BLaER1 treated with 17β-estradiol and CSF1 and Interleukin-3, amounts not matched to agents 10 nM and 100 nM (cell line): ENCODE measurements at regions not wholly inside any gene's neighbourhood (a gene's known extent, or its start where the extent isn't known, plus 50 kb on each side); places are given as distances from the start of the nearest gene placed in this dataset.

Experiments
- H3K27ac ChIP-seq, 11 experiments: shearing (Covaris generic); formaldehyde crosslinking; 2 replicates each; pipeline ENCODE4 v1.8.1; 2022
- H3K27me3 ChIP-seq, 11 experiments: shearing (Covaris generic); formaldehyde crosslinking; 2 replicates each; pipeline ENCODE4 v1.8.1; 2022
- H3K36me3 ChIP-seq, 11 experiments: shearing (Covaris generic); formaldehyde crosslinking; 2 replicates each; pipeline ENCODE4 v1.8.1; 2022
- H3K4me1 ChIP-seq, 10 experiments: shearing (Covaris generic); formaldehyde crosslinking; 2 replicates each; pipeline ENCODE4 v1.8.1; 2022
- H3K4me2 ChIP-seq, 11 experiments: shearing (Covaris generic); formaldehyde crosslinking; 2 replicates each; pipeline ENCODE4 v1.8.1; 2022
- H3K4me3 ChIP-seq, 10 experiments: shearing (Covaris generic); formaldehyde crosslinking; 2 replicates each; pipeline ENCODE4 v1.8.1; 2022
- H3K9ac ChIP-seq, 11 experiments: shearing (Covaris generic); formaldehyde crosslinking; 2 replicates each; pipeline ENCODE4 v1.8.1; 2022
- H3K9me3 ChIP-seq, 11 experiments: shearing (Covaris generic); formaldehyde crosslinking; replicated peaks in 1 of 11; 2 replicates each; pipeline ENCODE4 v1.8.1; 2022
- H4K20me1 ChIP-seq, 11 experiments: shearing (Covaris generic); formaldehyde crosslinking; 2 replicates each; pipeline ENCODE4 v1.8.1; 2022
- Cebpa-rat ChIP-seq, 11 experiments: shearing (Covaris generic); IDR thresholded peaks; 2 replicates each; pipeline ENCODE4 v1.8.1; 2022

DNA sequence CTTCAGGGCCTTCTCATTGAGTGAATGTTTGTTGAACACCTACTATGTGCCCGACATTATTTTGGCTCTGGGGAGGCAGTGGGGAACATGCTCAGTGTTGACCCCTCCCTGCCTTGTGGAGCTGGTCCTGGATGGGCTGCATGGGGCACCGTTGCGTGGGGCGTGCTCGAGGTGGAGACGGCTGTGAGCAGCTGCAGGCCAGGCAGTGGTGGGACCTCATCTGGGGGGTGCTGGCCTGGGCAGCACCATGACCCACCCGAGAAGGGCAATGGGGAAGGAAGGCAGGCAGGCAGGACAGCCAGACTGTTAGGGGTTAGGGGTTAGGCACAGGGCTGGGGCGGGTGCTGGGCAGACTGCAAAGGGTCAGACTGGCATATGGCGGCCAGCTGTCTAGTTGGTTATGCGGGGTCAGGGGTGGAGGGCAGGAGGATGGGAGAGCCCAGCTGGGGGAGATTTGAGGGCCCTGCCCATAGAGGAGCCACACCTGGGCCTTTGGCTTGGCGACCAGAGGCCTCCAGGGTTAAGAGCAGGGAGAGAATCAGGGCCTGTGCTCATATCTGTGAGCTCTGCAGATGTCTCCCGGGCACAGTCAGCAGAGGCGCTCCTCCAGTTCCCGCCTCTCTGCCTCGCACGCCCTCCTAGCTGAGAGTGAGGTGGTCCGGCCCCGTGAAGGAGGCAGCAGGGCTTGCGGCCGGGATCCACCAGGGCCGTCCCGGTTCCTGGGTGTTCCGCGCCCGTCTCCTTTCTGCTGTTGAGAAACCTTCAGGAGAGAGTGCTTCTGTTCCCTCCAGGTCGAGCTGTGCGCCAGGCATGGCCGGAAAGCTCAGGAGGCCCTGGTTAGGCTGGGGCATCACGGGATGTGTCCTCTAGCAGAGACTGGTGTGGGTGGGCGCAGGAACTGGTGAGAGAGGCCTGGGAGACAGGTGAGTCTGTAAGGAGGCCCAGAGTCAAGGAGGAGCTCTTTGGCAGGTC lies 73.3 kb downstream of the RGS12 start:
- H3K4me3 ChIP-seq: no peak overlapping the region
- H3K9me3 ChIP-seq: no peaks in the 10 kb centered on the region
- H3K36me3 ChIP-seq: no peaks in the 10 kb centered on the region
- H3K4me1 ChIP-seq: peaks cover 74 to 100% (median 100%) of the 10 kb centered on the region in 10 experiments
- H3K4me2 ChIP-seq: peak overlapping the region; percentile 53 to 99 (median 91); a peak in 20 of 22 replicates
- TF ChIP-seq Cebpa-rat (IDR thresholded peaks at IDR 0.05): no peak
- peaks cover 8 to 100% (median 95%) of the 10 kb centered on the region in 11 experiments; a peak in 20 of 22 replicates for H4K20me1 ChIP-seq
- H3K27ac ChIP-seq: peak overlapping the region in 6 of 11 experiments; percentile 3 to 79 (median 23); a peak in 4 of 22 replicates
- H3K9ac ChIP-seq: peak overlapping the region in 5 of 11 experiments; percentile 7 to 62 (median 60); a peak in 8 of 22 replicates
- H3K27me3 ChIP-seq: peaks cover 0 to 68% (median 0%) of the 10 kb centered on the region in 11 experiments; a peak in 5 of 22 replicates

DNA sequence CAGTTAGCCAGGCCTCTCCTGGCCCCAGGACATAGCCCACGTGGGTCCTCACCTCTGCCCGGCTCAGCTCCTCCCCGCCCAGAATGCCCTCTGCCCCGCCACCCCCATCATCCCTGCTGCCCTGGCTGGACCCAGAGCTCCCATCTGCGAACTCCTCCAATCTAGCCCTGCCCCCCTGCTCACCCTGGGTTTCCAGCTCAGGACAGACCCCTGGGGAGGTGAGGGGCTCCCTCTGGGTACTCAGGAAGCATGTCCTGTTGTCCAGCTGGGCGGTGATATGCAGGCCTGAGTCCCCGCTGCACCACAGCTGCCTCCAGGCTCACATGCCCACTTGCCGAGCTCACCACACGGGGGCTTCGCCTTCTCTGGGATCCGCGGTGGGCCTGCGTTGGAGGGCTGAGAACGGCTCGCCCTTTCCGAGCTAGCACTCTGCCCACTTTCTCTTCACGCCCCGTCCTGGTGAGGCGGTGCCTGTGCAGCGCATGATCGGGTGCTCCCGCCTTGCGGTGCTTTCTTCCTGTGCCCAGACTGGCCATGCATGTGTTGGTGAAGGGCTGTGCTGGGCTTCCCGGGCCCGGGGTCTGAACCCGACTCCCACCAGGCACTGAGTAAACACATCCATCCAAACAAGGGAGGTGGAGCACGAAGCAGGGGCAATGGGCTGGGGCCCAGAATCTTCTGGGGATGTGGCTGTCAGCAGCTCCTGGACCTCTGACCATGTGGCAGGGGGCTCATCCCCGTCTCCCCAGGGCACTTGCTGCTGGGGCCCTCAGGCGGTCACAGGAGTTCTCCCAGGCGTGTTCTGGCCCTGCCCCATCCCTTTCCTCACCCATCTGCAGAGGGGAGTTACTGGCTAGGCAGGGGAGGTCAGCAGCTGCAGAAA lies 74.3 kb downstream of the RGS12 start:
- Histone ChIP-seq H4K20me1 (peaks cover 14 to 100% (median 96%) of the 10 kb centered on the region in 11 experiments; a peak in 20 of 22 replicates), H3K27me3 (peaks cover 0 to 68% (median 0%) of the 10 kb centered on the region in 11 experiments; a peak in 5 of 22 replicates), H3K4me2 (peak overlapping the region; percentile 53 to 99 (median 91)), H3K9me3 (no peaks in the 10 kb centered on the region), H3K4me1 (peaks cover 81 to 100% (median 100%) of the 10 kb centered on the region in 10 experiments), H3K9ac (peak overlapping the region in 7 of 11 experiments; percentile 7 to 62 (median 59); a peak in 11 of 22 replicates), H3K4me3 (no peak overlapping the region), H3K36me3 (no peaks in the 10 kb centered on the region), H3K27ac (peak overlapping the region in 7 of 11 experiments; percentile 3 to 79 (median 33); a peak in 8 of 22 replicates)
- no peak for TF ChIP-seq Cebpa-rat (IDR thresholded peaks at IDR 0.05)

DNA sequence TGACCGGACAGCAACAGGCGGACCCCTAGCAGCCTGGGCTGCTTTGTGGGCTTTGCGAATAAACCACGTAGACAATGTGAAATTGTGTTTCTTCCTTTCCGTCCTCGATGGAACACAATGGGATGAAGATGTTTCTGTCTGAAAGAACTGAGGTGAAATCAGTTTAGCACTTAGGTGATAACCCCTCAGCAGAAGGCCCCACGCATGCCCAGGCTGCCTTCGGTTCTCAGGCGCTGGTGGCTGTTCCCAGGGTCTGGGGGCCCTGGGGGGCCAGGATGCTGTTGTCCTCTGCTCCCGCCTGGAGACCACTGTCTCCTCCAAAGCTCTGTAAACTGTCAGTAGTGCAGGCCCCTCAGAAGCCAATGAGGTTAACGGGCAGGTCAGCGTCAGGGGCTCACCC lies 73.9 kb upstream of the HGFAC start:
- no peaks in the 10 kb centered on the region for H3K9me3 ChIP-seq
- peak overlapping the region in 6 of 11 experiments; percentile 39 to 63 (median 60); a peak in 10 of 22 replicates for H3K9ac ChIP-seq
- H3K36me3 ChIP-seq: no peaks in the 10 kb centered on the region
- peaks cover 16 to 100% (median 98%) of the 10 kb centered on the region in 11 experiments; a peak in 20 of 22 replicates for H4K20me1 ChIP-seq
- no peak overlapping the region for H3K4me3 ChIP-seq
- peaks cover 84 to 100% (median 100%) of the 10 kb centered on the region in 10 experiments for H3K4me1 ChIP-seq
- H3K27ac ChIP-seq: peak overlapping the region in 6 of 11 experiments; percentile 11 to 79 (median 28); a peak in 9 of 22 replicates
- H3K27me3 ChIP-seq: peaks cover 0 to 70% (median 0%) of the 10 kb centered on the region in 11 experiments; a peak in 5 of 22 replicates
- H3K4me2 ChIP-seq: peak overlapping the region; percentile 53 to 99 (median 91)
- no peak for TF ChIP-seq Cebpa-rat (IDR thresholded peaks at IDR 0.05)

DNA sequence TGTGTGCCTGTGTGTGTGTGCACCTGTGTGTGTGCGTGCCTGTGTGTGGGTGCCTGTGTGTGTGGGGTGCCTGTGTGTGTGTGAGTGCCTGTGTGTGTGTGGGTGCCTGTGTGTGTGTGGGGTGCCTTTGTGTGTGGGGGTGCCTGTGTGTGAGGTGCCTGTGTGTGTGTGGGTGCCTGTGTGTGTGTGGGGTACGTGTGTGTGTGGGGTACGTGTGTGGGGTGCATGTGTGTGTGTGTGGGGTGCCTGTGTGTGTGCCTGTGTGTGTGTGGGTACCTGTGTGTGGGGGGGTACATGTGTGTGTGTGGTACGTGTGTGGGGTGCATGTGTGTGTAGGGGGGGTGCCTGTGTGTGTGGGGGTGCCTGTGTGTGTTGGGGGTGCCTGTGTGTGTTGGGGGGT lies 73.4 kb upstream of the HGFAC start:
- TF ChIP-seq Cebpa-rat (IDR thresholded peaks at IDR 0.05): no peak
- Histone ChIP-seq H3K27me3 (peaks cover 0 to 65% (median 0%) of the 10 kb centered on the region in 11 experiments; a peak in 5 of 22 replicates), H3K27ac (peak overlapping the region in 6 of 11 experiments; percentile 13 to 79 (median 42); a peak in 5 of 22 replicates), H3K4me2 (peak overlapping the region; percentile 82 to 99 (median 91)), H3K9me3 (no peaks in the 10 kb centered on the region), H4K20me1 (peaks cover 16 to 100% (median 99%) of the 10 kb centered on the region in 11 experiments; a peak in 20 of 22 replicates), H3K9ac (peak overlapping the region in 7 of 11 experiments; percentile 45 to 66 (median 61); a peak in 11 of 22 replicates), H3K36me3 (0 out of 22 replicates have a peak, but pooled peaks cover 0 to under 1% (median 0%) of the 10 kb centered on the region in 11 experiments), H3K4me3 (peak overlapping the region in 1 of 10 experiments; percentile 47; a peak in 1 of 20 replicates), H3K4me1 (peaks cover 83 to 100% (median 99%) of the 10 kb centered on the region in 10 experiments)

DNA sequence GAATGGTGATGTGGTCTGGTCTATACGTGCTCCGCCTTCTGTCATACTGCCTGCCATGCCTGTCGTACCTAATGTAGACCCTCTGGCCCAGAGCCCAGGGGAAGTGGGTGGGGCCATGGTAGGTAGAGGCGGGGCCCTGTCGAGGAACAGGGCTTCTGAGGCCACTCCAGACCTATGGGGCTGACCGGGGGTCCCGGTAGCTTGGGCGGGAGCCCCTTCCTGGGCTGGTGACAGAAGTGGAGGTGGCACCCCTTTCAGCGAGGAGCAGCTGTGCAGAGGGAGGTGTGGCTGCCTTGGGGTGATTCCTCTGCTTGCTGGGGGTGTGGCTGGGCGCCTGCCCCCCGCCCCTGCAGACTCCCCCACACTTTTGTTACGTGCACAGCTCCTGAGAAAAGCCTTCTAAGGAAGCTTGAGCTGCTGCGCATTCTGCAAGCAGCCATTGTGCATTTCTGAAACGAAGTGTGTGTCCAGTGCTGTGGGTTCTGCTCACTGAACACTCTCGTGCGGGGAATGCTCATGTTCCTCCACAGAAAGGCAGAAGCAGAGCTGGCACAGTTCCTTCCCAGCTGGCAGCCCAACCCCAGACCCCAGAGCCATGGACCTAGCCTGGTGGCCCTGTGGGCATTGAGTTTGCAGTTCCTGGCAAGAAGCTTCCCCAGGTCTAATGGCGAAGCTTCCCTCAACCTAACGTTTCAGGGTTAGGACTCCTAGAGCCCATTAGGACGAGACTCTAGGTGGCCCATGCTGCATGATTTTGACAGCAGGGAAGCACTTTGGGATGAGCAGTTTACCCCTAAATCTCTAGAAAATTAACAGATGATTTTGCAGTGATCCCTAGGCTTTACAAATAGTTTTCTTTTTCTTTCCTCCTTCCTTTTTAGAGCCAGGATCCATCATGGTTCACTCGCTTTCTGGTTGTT lies 72.7 kb upstream of the HGFAC start:
- Histone ChIP-seq H3K36me3 (peaks cover 0 to 8% (median 3%) of the 10 kb centered on the region in 11 experiments; a peak in 7 of 22 replicates), H3K27me3 (peaks cover 0 to 63% (median 0%) of the 10 kb centered on the region in 11 experiments; a peak in 5 of 22 replicates), H3K9me3 (no peaks in the 10 kb centered on the region), H3K9ac (peak overlapping the region; percentile 4 to 66 (median 48); a peak in 20 of 22 replicates), H3K4me3 (peak overlapping the region; percentile 31 to 65 (median 49); a peak in 19 of 20 replicates), H3K4me2 (peak overlapping the region; percentile 82 to 99 (median 91)), H3K4me1 (peaks cover 83 to 100% (median 99%) of the 10 kb centered on the region in 10 experiments), H3K27ac (peak overlapping the region in 9 of 11 experiments; percentile 37 to 79 (median 53); a peak in 17 of 22 replicates), H4K20me1 (peaks cover 16 to 100% (median 99%) of the 10 kb centered on the region in 11 experiments; a peak in 20 of 22 replicates)
- no peak for TF ChIP-seq Cebpa-rat (IDR thresholded peaks at IDR 0.05)

DNA sequence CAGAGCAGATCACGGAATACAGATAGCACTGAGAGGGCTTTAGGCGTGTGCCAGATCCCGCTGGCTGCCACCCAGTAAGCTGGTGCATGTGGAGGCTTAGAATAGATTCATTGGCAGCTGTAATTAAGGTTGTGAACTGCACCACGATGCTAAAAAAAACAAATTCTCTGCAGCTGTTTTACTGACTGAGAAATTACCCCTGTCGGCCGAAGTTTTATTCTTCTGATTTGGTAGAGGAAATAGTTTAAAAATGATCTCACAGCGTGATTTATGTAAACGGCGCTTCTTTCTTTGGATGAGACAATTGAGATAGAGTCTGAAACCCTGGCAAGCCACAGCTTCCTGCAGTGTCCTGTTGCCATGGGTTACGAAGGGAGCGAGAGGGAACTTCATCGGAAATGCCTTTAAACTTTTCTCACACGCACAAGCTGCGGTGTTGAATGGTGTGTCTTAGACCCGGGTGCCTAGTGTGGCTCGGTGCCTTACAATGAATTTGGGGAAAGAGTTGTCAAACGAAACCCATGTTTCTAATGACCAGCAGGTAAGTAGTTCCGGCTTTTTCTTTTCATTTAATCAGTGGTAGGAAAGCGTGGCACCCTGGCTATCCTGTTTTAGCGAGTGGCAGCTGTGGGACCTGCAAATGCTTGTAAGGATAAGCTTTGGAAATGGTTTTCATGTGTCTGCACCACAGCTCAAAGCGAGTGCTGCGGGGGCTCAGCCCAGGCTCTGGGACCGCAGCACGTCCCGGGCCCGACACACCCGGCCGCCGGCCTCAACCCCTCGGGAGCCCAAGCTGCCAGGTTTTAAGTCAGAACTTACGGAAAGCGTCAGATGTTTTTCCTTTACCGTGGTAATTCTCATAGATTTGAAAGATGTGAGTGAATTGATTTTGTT lies 71.7 kb upstream of the HGFAC start:
- Histone ChIP-seq H3K36me3 (peaks cover 0 to 17% (median 10%) of the 10 kb centered on the region in 11 experiments; a peak in 12 of 22 replicates), H3K4me1 (peaks cover 84 to 100% (median 99%) of the 10 kb centered on the region in 10 experiments), H3K4me3 (peak overlapping the region; percentile 31 to 65 (median 49); a peak in 19 of 20 replicates), H3K27me3 (peaks cover 0 to 63% (median 0%) of the 10 kb centered on the region in 11 experiments; a peak in 5 of 22 replicates), H3K9ac (peak overlapping the region; percentile 4 to 66 (median 48); a peak in 20 of 22 replicates), H4K20me1 (peaks cover 12 to 100% (median 99%) of the 10 kb centered on the region in 11 experiments; a peak in 20 of 22 replicates), H3K27ac (peak overlapping the region in 9 of 11 experiments; percentile 37 to 79 (median 53); a peak in 17 of 22 replicates), H3K9me3 (no peaks in the 10 kb centered on the region), H3K4me2 (peak overlapping the region; percentile 82 to 99 (median 91))
- TF ChIP-seq Cebpa-rat (IDR thresholded peaks at IDR 0.05): no peak
